Forelimb muscle (tissue), 1 donor: ENCODE measurements at regions not wholly inside any gene's neighbourhood (a gene's known extent, or its start where the extent isn't known, plus 50 kb on each side); places are given as distances from the start of the nearest gene placed in this dataset.

Source experiments
- DNase-seq: peaks from one replicate; pipeline ENCODE4 v3.0.0-alpha.2; 2013; ENCODE audit warnings: low read depth

GRCh38 chr2:217691516-217691915, 311.3 kb downstream of the TNS1 start:
- no peak for DNase-seq

DNA sequence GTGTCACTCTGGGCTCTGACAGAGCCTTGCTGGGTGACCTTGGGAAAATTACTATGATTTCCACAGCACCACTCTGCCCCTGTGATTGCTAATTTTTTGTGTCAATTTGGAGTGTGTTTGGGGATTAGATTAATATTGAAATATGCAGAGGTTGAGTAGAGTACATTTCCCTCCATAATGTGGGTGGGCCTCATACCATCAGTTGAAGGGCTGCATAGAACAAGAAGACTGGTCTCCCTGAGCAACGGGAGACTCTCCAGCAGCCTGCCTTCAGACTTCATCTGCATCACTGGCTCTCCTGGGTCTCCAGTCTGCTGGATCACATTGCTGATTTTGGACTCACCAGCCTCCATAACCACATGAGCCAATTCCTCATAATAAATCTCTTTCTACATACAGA, 313.7 kb downstream of the TNS1 start:
- DNase-seq, result no peak

DNA sequence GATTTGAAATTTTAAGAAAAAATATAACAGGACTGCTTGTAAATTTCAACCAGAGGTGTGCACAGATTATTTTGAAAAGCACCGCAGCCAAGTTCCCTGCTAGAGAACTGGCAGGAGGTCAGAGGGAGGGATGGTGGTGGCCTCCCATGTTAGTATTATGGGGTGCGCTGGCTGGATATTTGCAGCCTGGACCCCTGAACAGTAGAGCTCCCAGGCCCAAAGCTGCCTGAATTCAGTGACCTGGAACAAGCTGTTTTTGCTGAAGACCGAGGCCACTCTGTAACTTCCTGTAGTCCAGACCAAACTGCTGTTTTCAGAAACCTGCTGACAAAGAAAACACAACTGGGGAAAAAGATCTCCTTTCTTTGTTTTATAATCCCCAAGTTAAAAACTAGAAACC, 314.3 kb downstream of the TNS1 start:
- no peak for DNase-seq

DNA sequence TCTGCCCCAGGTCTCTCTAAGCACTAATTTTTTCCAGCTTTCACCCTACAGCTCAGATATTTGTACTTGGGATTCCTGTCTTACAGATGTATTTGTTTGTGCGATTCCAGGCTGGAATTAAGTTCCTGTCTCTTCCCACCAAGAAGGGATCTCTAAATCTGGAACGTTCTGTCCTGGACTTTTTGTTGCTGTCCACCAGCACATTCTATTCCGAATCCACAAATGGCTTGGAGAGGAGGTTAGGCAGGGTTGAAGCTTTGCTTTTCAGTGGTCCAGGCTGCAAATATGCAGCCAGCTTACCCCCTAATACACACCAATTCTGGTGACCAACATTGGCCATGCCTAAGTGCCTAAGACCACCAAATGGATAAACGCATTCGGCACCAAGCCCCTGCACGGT, 315.0 kb downstream of the TNS1 start:
- no peak for DNase-seq

GRCh38 chr2:217685255-217685605, 317.6 kb downstream of the TNS1 start:
- no peak for DNase-seq

DNA sequence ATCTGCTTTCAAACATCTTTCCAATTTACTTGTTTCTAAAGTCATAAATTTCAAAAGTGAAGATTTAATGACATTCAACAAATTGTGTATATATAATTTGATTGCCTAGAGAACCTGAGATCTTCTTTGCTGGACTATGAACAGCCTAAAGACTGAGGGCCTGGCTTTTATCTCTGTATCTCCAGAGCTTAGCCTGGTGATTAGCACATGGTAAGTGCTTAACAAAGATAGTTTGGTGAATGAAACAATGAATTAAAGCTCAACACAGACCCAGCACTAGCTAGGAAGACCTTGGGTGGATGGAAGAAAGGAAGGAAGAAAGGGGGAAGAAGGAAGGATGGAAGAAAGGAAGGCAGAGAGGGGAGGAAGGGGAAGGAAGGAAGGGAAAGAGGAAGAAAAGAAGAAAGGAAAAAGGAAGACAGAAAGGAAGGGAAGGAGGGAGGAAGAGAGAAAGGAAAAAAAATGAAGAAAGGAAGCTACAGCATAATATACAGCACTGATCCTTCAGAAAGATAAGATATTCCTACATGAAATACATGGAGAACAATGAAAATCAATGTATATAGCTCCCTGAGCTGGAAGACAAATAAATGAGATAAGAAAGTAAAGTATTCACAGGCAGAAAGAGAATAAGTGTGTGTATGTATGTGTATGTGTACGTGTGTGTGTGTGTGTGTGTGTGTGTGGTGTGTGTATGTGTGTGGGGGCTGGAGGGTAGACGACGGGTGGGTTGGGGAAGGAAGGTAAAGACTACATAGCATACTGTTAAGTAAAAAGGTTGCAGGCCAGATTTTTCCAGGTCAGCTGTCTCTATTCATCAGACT, 318.2 kb downstream of the TNS1 start:
- DNase-seq, result no peak

- no peak for DNase-seq
Measured at GRCh38 chr2:217683106-217683870, 319.5 kb downstream of the TNS1 start.

- no peak for DNase-seq
Measured at GRCh38 chr2:217681791-217682190, 321.0 kb downstream of the TNS1 start.

DNA sequence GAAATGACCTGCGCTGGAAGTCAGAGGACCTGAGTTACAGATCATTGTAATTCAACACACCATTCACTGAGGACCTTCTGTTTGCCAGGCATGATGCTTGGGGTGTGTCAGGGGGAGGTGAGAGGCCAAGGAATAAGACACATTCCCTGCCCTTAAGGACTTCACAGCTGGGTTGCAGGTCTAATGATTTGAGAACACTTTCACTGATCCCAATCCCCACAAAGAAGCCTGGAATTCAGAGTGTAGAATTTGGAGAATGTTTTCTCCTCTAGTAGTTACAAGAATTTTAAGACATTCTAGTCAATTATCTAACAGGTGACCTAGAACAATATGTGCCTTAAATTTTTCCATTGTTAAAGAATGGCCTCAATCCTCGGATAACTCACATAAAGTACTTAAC, 322.4 kb downstream of the TNS1 start:
- DNase-seq, result no peak

DNA sequence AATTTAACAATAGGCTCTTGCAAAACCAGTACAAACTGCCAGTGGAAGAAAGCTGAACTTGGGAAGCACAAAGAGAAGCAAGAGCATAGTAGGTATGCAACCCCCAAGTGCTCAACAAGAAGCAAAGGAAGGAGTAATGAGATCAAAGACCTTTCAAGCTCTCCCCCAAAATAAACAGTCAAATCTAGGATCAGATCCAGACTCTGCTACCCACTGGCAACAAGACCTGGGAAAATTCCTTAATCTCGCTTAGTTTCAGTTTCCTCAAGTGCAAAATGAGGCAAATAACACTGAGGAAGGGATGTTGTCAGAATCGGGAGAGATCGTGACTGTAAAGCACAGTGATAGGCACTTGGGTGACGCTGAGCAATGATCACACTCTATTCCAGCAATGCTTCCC, 329.2 kb downstream of the TNS1 start:
- no peak for DNase-seq

GRCh38 chr2:217672472-217672871, 330.3 kb downstream of the TNS1 start:
- no peak for DNase-seq

DNA sequence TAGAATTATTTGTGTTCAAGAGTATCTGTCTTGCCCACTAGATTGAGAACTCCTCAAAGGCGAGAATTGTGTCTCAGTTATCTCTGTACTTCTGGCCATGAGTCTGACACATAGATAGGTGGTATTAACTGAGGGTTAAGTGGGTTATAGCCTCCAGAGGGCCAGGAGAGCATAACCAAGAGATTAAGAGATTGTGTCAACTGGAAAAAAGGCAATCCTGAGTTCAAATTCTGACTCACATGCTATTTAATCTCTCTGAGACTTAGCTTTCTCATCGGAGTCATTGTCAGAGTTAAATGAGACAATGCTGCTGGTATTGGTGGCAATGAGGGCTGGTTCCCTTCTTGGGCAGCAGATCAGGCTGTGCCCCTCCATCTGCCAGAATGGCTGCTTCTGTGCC, 330.9 kb downstream of the TNS1 start:
- DNase-seq, result no peak

DNA sequence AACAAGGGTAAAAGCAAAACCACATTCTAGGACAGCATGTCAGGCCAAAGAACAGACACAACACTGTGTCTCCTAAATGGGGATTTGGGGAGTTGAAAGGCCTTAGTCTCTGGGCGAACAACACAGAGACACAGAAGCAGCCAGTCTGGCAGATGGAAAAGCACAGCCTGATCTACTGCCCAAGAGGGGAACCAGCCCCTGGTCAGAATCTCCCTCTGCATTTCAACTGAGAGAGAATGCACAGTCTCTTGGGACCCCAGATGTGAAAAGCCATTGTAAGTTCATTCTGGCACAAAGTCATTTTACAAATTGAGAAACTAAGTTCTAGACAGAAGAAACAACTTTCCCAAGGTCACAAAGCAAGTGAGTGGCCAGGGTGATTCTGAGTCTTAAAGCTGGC, 331.7 kb downstream of the TNS1 start:
- no peak for DNase-seq

DNA sequence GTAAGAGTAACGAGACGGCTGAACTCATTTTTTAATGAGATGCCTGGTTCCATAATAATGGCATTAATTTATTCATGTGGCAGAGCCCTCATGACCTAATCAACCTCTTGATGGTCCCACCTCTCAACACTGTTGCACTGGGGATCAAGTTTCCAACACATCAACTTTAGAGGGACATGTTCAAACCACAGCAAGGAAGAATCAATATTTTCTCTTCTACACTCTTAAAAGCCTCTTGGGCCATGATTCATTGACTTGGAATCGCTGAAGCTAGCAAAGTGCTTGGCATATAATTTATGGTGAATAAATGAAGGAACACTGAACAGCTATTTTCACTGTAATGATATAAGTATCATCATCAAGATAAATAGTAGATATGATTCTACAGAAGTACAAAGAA, 333.0 kb downstream of the TNS1 start:
- DNase-seq, result no peak

DNA sequence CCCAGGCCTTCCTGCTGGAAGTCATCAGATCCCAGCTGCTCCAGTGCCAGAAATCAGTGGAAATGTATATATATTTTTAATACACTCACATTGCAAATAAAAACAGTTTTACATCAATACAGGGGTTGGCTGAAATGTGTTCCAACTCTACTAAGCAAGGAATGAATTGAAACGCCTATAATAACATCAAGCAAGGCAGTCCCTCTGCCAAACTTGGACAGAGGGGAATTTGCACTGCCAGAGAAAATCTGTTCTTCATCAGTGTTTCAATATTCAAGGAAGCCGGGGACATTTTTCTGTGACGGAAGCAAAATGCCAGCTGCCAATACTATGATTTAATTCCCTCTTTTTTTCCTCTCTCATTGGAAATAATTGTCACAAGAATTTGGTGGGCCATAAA, 335.3 kb downstream of the TNS1 start:
- DNase-seq, result peak; percentile 95

- no peak for DNase-seq
Measured at GRCh38 chr2:217667035-217667434, 335.8 kb downstream of the TNS1 start.

DNA sequence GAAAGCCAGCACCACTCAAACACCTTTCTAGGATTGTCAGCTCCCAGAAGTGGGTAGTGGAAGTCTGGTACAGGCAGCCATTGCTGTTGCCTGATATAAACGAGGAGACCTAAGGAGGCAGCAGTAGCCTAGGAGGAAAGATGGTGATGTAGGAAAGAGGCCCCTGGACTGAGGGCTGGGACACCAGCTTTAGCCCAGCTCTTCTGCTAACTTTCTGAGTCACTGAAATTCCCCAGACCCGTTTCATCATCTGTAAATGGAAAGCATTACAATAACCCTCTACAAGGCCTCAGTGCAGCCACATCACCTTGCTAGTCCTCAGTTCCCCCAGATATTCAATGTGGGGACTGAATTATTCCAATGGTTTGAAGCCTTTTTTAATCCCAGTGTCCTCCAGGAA, 336.5 kb downstream of the TNS1 start:
- no peak for DNase-seq

DNA sequence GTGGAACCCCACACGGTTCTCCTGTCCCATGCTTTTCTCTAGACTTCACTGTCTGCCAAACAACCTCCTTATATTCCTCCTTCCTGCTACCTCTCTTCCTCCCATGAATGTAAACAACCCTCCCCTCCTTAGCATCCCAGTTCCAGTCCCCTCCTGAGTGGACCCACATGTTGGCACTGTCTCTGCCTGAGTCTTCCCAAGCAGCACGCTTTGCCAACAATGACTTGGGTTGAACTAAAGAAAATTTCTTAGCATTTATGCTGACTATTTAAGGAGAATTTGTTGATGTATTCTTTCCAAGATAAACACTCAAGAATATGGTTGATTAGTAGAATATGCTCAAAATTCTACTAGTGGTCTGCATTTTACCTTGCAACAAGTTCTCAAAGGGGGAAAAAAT, 338.0 kb downstream of the TNS1 start:
- DNase-seq, result no peak

DNA sequence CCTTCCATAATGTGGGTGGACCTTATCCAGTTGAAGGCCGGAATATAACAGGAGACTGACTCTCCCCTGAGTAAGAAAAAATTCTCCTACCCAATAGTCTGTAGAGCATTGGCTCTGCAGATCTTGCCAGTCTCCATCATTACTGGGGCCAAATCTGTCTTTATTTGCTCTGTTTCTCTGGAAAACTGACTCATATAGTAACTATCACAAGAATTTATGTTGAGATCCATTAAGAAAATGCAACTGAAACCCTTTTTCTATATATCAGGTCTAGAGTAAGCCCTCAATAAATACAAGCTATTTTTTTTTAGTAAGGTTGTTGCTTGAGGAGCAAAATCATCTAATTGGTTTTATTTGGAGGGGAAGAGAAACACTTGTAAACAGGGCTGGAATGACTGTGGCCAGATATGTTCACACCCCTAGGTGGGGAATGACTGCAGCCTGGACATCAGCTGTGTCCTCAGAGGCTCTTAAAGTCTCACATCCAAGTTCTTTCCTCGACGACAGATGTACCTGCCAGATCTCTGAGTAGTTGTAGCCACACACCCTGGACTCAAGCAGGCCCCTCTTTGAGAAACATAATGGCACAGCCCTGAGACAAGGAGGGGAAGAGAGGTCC, 339.7 kb downstream of the TNS1 start:
- DNase-seq, result no peak

DNA sequence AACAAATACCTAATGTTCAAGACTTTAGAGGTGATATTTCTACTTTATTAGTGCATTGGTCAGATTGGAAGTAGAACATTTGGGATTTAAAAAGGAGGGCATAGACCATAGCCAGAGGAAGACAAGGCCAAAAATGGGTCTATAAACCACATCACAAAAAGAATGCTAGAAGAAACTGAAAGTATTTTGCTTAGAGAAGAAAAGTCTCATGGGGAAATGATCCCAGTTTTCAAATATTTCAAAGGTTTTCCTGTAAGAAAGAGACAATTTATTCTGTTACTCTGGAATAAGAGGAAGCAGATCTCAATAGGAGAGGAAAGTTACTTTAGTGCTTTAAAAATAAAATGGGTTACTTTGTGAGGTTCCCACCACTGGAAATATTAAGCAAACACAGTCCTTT, 341.4 kb downstream of the TNS1 start:
- no peak for DNase-seq

- no peak for DNase-seq
Measured at GRCh38 chr2:217660423-217660822, 342.4 kb downstream of the TNS1 start.

- no peak for DNase-seq
Measured at GRCh38 chr2:217658806-217659205, 344.0 kb downstream of the TNS1 start.

- DNase-seq, result no peak
Measured at GRCh38 chr2:217657252-217657651, 345.5 kb downstream of the TNS1 start.
